ENCODE measurements at regions not wholly inside any gene's neighbourhood (a gene's known extent, or its start where the extent isn't known, plus 50 kb on each side); places are given as distances from the start of the nearest gene placed in this dataset.

GRCh38 chr3:162540421-162540820 lies 1043.8 kb downstream of the OTOL1 start:
- Histone ChIP-seq H3K27ac (ENCODE audit: low read depth in 2 of 2, low read length in 1 of 2) (no peak overlapping the region), H2AFZ (ENCODE audit: low read depth) (no peak overlapping the region), H3K79me2 (ENCODE audit: insufficient read depth) (no peaks in the 10 kb centered on the region), H3K4me2 (no peak overlapping the region), H3F3A (replicated peaks; ENCODE audit: insufficient read depth) (no peaks in the 10 kb centered on the region), H3K27me3 (ENCODE audit: insufficient read depth) (no peaks in the 10 kb centered on the region), H3K9ac (no peak overlapping the region), H3K4me3 (ENCODE audit: low read depth in 2 of 2, low read length in 1 of 2) (no peak overlapping the region), H3K9me2 (no peaks in the 10 kb centered on the region), H4K20me1 (ENCODE audit: insufficient read depth) (no peaks in the 10 kb centered on the region), H3K9me3 (no peaks in the 10 kb centered on the region), H3K4me1 (ENCODE audit: control insufficient read depth in 1 of 2, insufficient read depth in 2 of 2, low read depth in 1 of 2, low read length in 1 of 2) (no peaks in the 10 kb centered on the region; a peak in 1 of 4 replicates), H3K36me3 (replicated peaks in 1 of 2; ENCODE audit: control insufficient read depth in 1 of 2, insufficient read depth in 2 of 2, low read length in 1 of 2) (no peaks in the 10 kb centered on the region)
- ChIA-PET CTCF (no interaction called here), POLR2A (no interaction called here)
- no peak for DNase-seq
- TF ChIP-seq, protein P1, sequence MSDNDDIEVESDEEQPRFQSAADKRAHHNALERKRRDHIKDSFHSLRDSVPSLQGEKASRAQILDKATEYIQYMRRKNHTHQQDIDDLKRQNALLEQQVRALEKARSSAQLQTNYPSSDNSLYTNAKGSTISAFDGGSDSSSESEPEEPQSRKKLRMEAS (IDR thresholded peaks at IDR 0.05; ENCODE audit: low read depth): no peak
- TF ChIP-seq, protein P2, sequence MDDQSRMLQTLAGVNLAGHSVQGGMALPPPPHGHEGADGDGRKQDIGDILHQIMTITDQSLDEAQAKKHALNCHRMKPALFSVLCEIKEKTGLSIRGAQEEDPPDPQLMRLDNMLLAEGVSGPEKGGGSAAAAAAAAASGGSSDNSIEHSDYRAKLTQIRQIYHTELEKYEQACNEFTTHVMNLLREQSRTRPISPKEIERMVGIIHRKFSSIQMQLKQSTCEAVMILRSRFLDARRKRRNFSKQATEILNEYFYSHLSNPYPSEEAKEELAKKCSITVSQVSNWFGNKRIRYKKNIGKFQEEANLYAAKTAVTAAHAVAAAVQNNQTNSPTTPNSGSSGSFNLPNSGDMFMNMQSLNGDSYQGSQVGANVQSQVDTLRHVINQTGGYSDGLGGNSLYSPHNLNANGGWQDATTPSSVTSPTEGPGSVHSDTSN (IDR thresholded peaks at IDR 0.05): no peak
- TF ChIP-seq MEF2A (IDR thresholded peaks at IDR 0.05; ENCODE audit: borderline replicate concordance, low read depth): no peak
- TF ChIP-seq FOXJ3 (CRISPR knock-in tag; IDR thresholded peaks at IDR 0.05): no peak
- no peak for TF ChIP-seq SMC3 (IDR thresholded peaks at IDR 0.05; ENCODE audit: low read depth, low read length)
- TF ChIP-seq GABPA (IDR thresholded peaks at IDR 0.05; ENCODE audit: low read depth): no peak
- TF ChIP-seq FOSL2 (IDR thresholded peaks at IDR 0.05; ENCODE audit: borderline replicate concordance, low read depth): no peak
- no peak for TF ChIP-seq ZBTB33 (IDR thresholded peaks at IDR 0.05; ENCODE audit: borderline replicate concordance, low read depth)
- no peak for TF ChIP-seq SIN3A (IDR thresholded peaks at IDR 0.05; ENCODE audit: borderline replicate concordance, low read depth, low read length)

DNA sequence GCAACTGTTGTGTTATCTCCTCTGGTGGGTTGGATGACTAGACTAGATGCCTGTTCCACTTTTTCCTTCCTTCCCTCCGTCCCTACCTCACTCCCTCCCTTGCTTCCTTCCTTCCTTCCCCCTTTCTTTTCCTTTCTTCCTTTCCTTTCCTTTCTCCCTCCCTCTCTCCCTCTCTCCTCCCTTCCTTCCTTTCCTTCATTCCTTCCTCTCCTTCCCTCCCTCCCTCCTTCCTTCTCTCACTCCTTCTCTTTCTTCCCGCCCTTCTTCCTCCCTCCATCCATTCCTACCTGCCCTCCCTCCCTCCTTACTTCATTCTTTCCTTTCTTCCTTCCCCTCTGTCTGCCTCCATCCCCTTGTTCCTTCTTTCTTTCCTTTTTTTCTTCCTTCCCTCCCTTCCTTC lies 1045.3 kb downstream of the OTOL1 start:
- Histone ChIP-seq H3K27me3 (ENCODE audit: insufficient read depth) (no peaks in the 10 kb centered on the region), H3K4me2 (no peak overlapping the region), H3K79me2 (ENCODE audit: insufficient read depth) (no peaks in the 10 kb centered on the region), H3F3A (replicated peaks; ENCODE audit: insufficient read depth) (no peaks in the 10 kb centered on the region), H3K4me1 (ENCODE audit: control insufficient read depth in 1 of 2, insufficient read depth in 2 of 2, low read depth in 1 of 2, low read length in 1 of 2) (no peaks in the 10 kb centered on the region; a peak in 1 of 4 replicates), H3K36me3 (replicated peaks in 1 of 2; ENCODE audit: control insufficient read depth in 1 of 2, insufficient read depth in 2 of 2, low read length in 1 of 2) (no peaks in the 10 kb centered on the region), H2AFZ (ENCODE audit: low read depth) (no peak overlapping the region), H3K9me2 (no peaks in the 10 kb centered on the region), H3K27ac (ENCODE audit: low read depth in 2 of 2, low read length in 1 of 2) (no peak overlapping the region), H3K9me3 (no peaks in the 10 kb centered on the region), H3K9ac (no peak overlapping the region), H4K20me1 (ENCODE audit: insufficient read depth) (no peaks in the 10 kb centered on the region), H3K4me3 (ENCODE audit: low read depth in 2 of 2, low read length in 1 of 2) (no peak overlapping the region)
- DNase-seq: no peak
- ChIA-PET POLR2A (no interaction called here), CTCF (no interaction called here)
- TF ChIP-seq ZBTB33 (IDR thresholded peaks at IDR 0.05; ENCODE audit: borderline replicate concordance, low read depth): no peak
- 43% methylated on average over 2 of the region's 2 CpGs for WGBS (ENCODE audit: low lambda C conversion rate)
